GM19351 (cell line): ENCODE measurements at regions not wholly inside any gene's neighbourhood (a gene's known extent, or its start where the extent isn't known, plus 50 kb on each side); places are given as distances from the start of the nearest gene placed in this dataset.
"Not testable (repeated sequence)": the region's sequence is repeated elsewhere in the genome, so short reads cannot be mapped to it uniquely, and the experiment has no call there.

Source experiments
- ATAC-seq: cut with Tn5 transposase; IDR thresholded peaks from one replicate; pipeline ENCODE4 v1.9.1; 2021; ENCODE audit warnings: mild to moderate bottlenecking, moderate library complexity; ENCODE audit not compliant: unreplicated experiment

- no peak for ATAC-seq
Observed at GRCh38 chr10:61021926-61022325, 77.9 kb upstream of the RHOBTB1 start.

GRCh38 chr10:61020420-61021158 is 76.6 kb upstream of the RHOBTB1 start:
- ATAC-seq: no peak

- ATAC-seq: no peak
Observed at GRCh38 chr10:61018146-61018545, 74.2 kb upstream of the RHOBTB1 start.

GRCh38 chr10:61016630-61017029 is 72.6 kb upstream of the RHOBTB1 start:
- no peak for ATAC-seq

GRCh38 chr10:61016007-61016406 is 72.0 kb upstream of the RHOBTB1 start:
- ATAC-seq: no peak

- no peak for ATAC-seq
Observed at GRCh38 chr10:61010863-61011262, 66.9 kb upstream of the RHOBTB1 start.

GRCh38 chr10:61003069-61003468 is 59.1 kb upstream of the RHOBTB1 start:
- ATAC-seq: not testable (repeated sequence)

- no peak for ATAC-seq
Observed at GRCh38 chr10:61001731-61002122, 57.7 kb upstream of the RHOBTB1 start.

- no peak for ATAC-seq
Observed at GRCh38 chr10:61000769-61001730, 57.1 kb upstream of the RHOBTB1 start.

- ATAC-seq: no peak
Observed at GRCh38 chr10:60998932-60999331, 54.9 kb upstream of the RHOBTB1 start.

- no peak for ATAC-seq
Observed at GRCh38 chr10:60994128-60994527, 50.1 kb upstream of the RHOBTB1 start.
